A549 (cell line): ENCODE measurements at regions not wholly inside any gene's neighbourhood (a gene's known extent, or its start where the extent isn't known, plus 50 kb on each side); places are given as distances from the start of the nearest gene placed in this dataset.
"Not testable (repeated sequence)": the region's sequence is repeated elsewhere in the genome, so short reads cannot be mapped to it uniquely, and the experiment has no call there.

ENCODE experiments used
- BHLHE40 ChIP-seq: IDR thresholded peaks from 2 replicates; pipeline ENCODE4 v1.6.1; 2012; ENCODE audit warnings: low read depth, low read length, inconsistent platforms
- CTCF ChIP-seq: fragments of >200 bp; sonication (Bioruptor Twin); formaldehyde crosslinking; IDR thresholded peaks from 3 replicates; pipeline ENCODE4 v1.5.1; 2016
- POLR2A ChIP-seq: IDR thresholded peaks from 2 replicates; pipeline ENCODE4 v1.6.1; 2012; ENCODE audit warnings: mild to moderate bottlenecking, low read length

DNA sequence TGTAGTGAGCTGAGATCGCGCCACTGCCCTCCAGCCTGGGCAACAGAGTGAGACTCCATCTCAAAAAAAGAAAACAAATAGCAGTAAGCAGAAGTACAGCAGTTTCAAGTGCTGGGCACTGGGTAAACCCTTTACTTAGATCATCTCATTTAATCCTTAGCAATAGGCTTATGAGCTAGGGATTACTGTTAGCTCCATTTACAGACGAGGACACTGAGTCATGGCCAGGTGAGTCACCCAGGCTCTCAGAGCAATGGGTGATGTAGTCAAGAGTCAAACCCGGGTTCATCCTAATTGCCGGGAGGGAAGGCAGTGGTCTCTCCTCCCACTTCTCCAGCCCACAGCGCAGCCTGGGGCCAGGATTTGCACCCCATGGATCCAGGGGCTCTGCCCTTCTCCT, 473.6 kb downstream of the TP53TG3F start:
- not testable (repeated sequence) for TF ChIP-seq CTCF, BHLHE40, POLR2A
